ENCODE measurements at regions not wholly inside any gene's neighbourhood (a gene's known extent, or its start where the extent isn't known, plus 50 kb on each side); places are given as distances from the start of the nearest gene placed in this dataset.

- no peak for DNase-seq
Observed at GRCh38 chr4:135777361-135777760, 1575.8 kb upstream of the PABPC4L start.

GRCh38 chr4:135775909-135776308 is 1574.3 kb upstream of the PABPC4L start:
- no peak for DNase-seq

- no peak for DNase-seq
Observed at GRCh38 chr4:135770505-135770904, 1568.9 kb upstream of the PABPC4L start.

- no peak for DNase-seq
Observed at GRCh38 chr4:135744928-135745327, 1543.3 kb upstream of the PABPC4L start.

GRCh38 chr4:135741583-135741982 is 1540.0 kb upstream of the PABPC4L start:
- no peak for DNase-seq

- DNase-seq: no peak
Observed at GRCh38 chr4:135739354-135739753, 1537.8 kb upstream of the PABPC4L start.

- no peak for DNase-seq
Observed at GRCh38 chr4:135735512-135735911, 1533.9 kb upstream of the PABPC4L start.

GRCh38 chr4:135732448-135732847 is 1530.9 kb upstream of the PABPC4L start:
- DNase-seq: no peak

GRCh38 chr4:135731682-135732081 is 1530.1 kb upstream of the PABPC4L start:
- DNase-seq: no peak

GRCh38 chr4:135724421-135724820 is 1522.8 kb upstream of the PABPC4L start:
- no peak for DNase-seq

- no peak for DNase-seq
Observed at GRCh38 chr4:135718019-135718418, 1516.4 kb upstream of the PABPC4L start.

GRCh38 chr4:135705343-135705742 is 1503.8 kb upstream of the PABPC4L start:
- no peak for DNase-seq

- no peak for DNase-seq
Observed at GRCh38 chr4:135694066-135694465, 1492.5 kb upstream of the PABPC4L start.

- DNase-seq: no peak
Observed at GRCh38 chr4:135684001-135684400, 1482.4 kb upstream of the PABPC4L start.

- DNase-seq: no peak
Observed at GRCh38 chr4:135672202-135672601, 1470.6 kb upstream of the PABPC4L start.

- no peak for DNase-seq
Observed at GRCh38 chr4:135670548-135670947, 1469.0 kb upstream of the PABPC4L start.

Measured in NCI-H146 (cell line).